DOHH2 (cell line): ENCODE measurements at regions not wholly inside any gene's neighbourhood (a gene's known extent, or its start where the extent isn't known, plus 50 kb on each side); places are given as distances from the start of the nearest gene placed in this dataset.

Experiments
- H3F3A ChIP-seq: fragments of 200-600 bp; sonication (generic), shearing (Covaris generic); 2 replicates; pipeline ENCODE4 v1.6.0; 2016; ENCODE audit warnings: antibody characterized with exemption, mild to moderate bottlenecking; ENCODE audit not compliant: control insufficient read depth, insufficient read depth
- H3K27ac ChIP-seq: fragments of 200-600 bp; sonication (generic); 2 replicates; pipeline ENCODE4 v1.5.1; 2014; ENCODE audit warnings: low read depth, mild to moderate bottlenecking, low read length, moderate library complexity
- H3K27me3 ChIP-seq: fragments of 200-600 bp; sonication (generic); 2 replicates; pipeline ENCODE4 v1.6.1; 2014; ENCODE audit warnings: mild to moderate bottlenecking, low read length, mixed read lengths; ENCODE audit not compliant: control insufficient read depth
- H3K36me3 ChIP-seq: fragments of 200-600 bp; sonication (generic); 2 replicates; pipeline ENCODE4 v1.6.1; 2014; ENCODE audit warnings: mild to moderate bottlenecking, low read length, moderate library complexity, mixed read lengths; ENCODE audit not compliant: control insufficient read depth
- H3K4me1 ChIP-seq: fragments of 200-600 bp; sonication (generic); 2 replicates; pipeline ENCODE4 v1.6.1; 2014; ENCODE audit warnings: mild to moderate bottlenecking, low read length, mixed read lengths; ENCODE audit not compliant: control insufficient read depth
- H3K4me2 ChIP-seq: fragments of 200-600 bp; sonication (generic); 2 replicates; pipeline ENCODE4 v1.6.0; 2014; ENCODE audit warnings: mild to moderate bottlenecking, low read length, moderate library complexity
- H3K4me3 ChIP-seq: fragments of 200-600 bp; sonication (generic); 2 replicates; pipeline ENCODE4 v1.5.1; 2014; ENCODE audit warnings: mild to moderate bottlenecking, low read length, mixed read lengths
- H3K79me2 ChIP-seq: fragments of 200-600 bp; sonication (generic); 2 replicates; pipeline ENCODE4 v1.6.1; 2014; ENCODE audit warnings: mild to moderate bottlenecking, low read length, mixed read lengths; ENCODE audit not compliant: control insufficient read depth
- H3K9me2 ChIP-seq: fragments of 200-600 bp; sonication (generic); replicated peaks from 2 replicates; pipeline ENCODE4 v1.6.1; 2014; ENCODE audit warnings: mild to moderate bottlenecking, low read length, mixed read lengths; ENCODE audit not compliant: control insufficient read depth
- H3K9me3 ChIP-seq: fragments of 200-600 bp; sonication (generic); 2 replicates; pipeline ENCODE4 v1.6.1; 2014; ENCODE audit warnings: antibody characterized with exemption, low read length, mixed read lengths; ENCODE audit not compliant: control insufficient read depth, insufficient read depth
- H4K20me1 ChIP-seq: fragments of 200-600 bp; sonication (generic); 2 replicates; pipeline ENCODE4 v1.6.0; 2014; ENCODE audit warnings: low read depth, mild to moderate bottlenecking, antibody characterized with exemption, low read length, moderate library complexity; ENCODE audit not compliant: control insufficient read depth, insufficient read depth
- CTCF ChIP-seq: fragments of 200-600 bp; sonication (generic); IDR thresholded peaks from one replicate; pipeline ENCODE4 v1.5.1; 2014; ENCODE audit warnings: antibody characterized with exemption, mild to moderate bottlenecking, low read depth, low read length; ENCODE audit not compliant: poor library complexity, severe bottlenecking
- EZH2phosphoT487 ChIP-seq: fragments of 200-600 bp; sonication (generic); IDR thresholded peaks from 2 replicates; pipeline ENCODE4 v1.6.1; 2017; ENCODE audit warnings: borderline replicate concordance, mild to moderate bottlenecking, antibody characterized with exemption, low read length, moderate library complexity, mixed read lengths

- no peaks in the 10 kb centered on the region for H3F3A ChIP-seq
- no peaks in the 10 kb centered on the region for H3K79me2 ChIP-seq
- H3K27me3 ChIP-seq, result no peaks in the 10 kb centered on the region
- H3K4me1 ChIP-seq, result no peaks in the 10 kb centered on the region
- H3K4me3 ChIP-seq, result no peak overlapping the region
- no peak overlapping the region for H3K4me2 ChIP-seq
- no peaks in the 10 kb centered on the region for H3K9me3 ChIP-seq
- H4K20me1 ChIP-seq, result no peaks in the 10 kb centered on the region
- H3K9me2 ChIP-seq, result no peaks in the 10 kb centered on the region
- TF ChIP-seq EZH2phosphoT487 (no peak), CTCF (no peak)
- no peak overlapping the region for H3K27ac ChIP-seq
- H3K36me3 ChIP-seq, result no peaks in the 10 kb centered on the region
These were observed 486.3 kb upstream of the FSHR start for GRCh38 chr2:49640630-49641029.

- Histone ChIP-seq H3K36me3 (no peaks in the 10 kb centered on the region), H3K4me2 (no peak overlapping the region), H3K27me3 (no peaks in the 10 kb centered on the region), H3K4me3 (no peak overlapping the region), H3K79me2 (no peaks in the 10 kb centered on the region), H3K9me2 (no peaks in the 10 kb centered on the region), H3K27ac (no peak overlapping the region), H3K9me3 (no peaks in the 10 kb centered on the region), H4K20me1 (no peaks in the 10 kb centered on the region), H3K4me1 (no peaks in the 10 kb centered on the region), H3F3A (no peaks in the 10 kb centered on the region)
- TF ChIP-seq EZH2phosphoT487 (no peak), CTCF (no peak)
These were observed 466.7 kb upstream of the FSHR start for GRCh38 chr2:49621016-49621415.

GRCh38 chr2:49619804-49620203 is 465.5 kb upstream of the FSHR start:
- no peaks in the 10 kb centered on the region for H3K36me3 ChIP-seq
- H3K4me1 ChIP-seq, result no peaks in the 10 kb centered on the region
- H3K9me2 ChIP-seq, result no peaks in the 10 kb centered on the region
- H3K4me2 ChIP-seq, result no peak overlapping the region
- TF ChIP-seq CTCF (no peak), EZH2phosphoT487 (no peak)
- H3K27ac ChIP-seq, result no peak overlapping the region
- no peaks in the 10 kb centered on the region for H4K20me1 ChIP-seq
- no peaks in the 10 kb centered on the region for H3K27me3 ChIP-seq
- no peaks in the 10 kb centered on the region for H3F3A ChIP-seq
- no peaks in the 10 kb centered on the region for H3K9me3 ChIP-seq
- no peaks in the 10 kb centered on the region for H3K79me2 ChIP-seq
- no peak overlapping the region for H3K4me3 ChIP-seq

- Histone ChIP-seq H3K4me2 (no peak overlapping the region), H4K20me1 (no peaks in the 10 kb centered on the region), H3K27ac (no peak overlapping the region), H3K79me2 (no peaks in the 10 kb centered on the region), H3K4me3 (no peak overlapping the region), H3F3A (no peaks in the 10 kb centered on the region), H3K4me1 (no peaks in the 10 kb centered on the region), H3K9me2 (no peaks in the 10 kb centered on the region), H3K9me3 (no peaks in the 10 kb centered on the region), H3K36me3 (no peaks in the 10 kb centered on the region), H3K27me3 (no peaks in the 10 kb centered on the region)
- no peak for TF ChIP-seq EZH2phosphoT487
- no peak for TF ChIP-seq CTCF
These were observed 464.2 kb upstream of the FSHR start for GRCh38 chr2:49618491-49618890.
